Esophagus squamous epithelium (tissue), 4 donors: ENCODE measurements at regions not wholly inside any gene's neighbourhood (a gene's known extent, or its start where the extent isn't known, plus 50 kb on each side); places are given as distances from the start of the nearest gene placed in this dataset.

ENCODE experiments used
- CTCF ChIP-seq, 6 experiments: fragments of 450-650 bp in 4 of 6; fragments of 200-600 bp in 2 of 6; sonication (generic) in 2 of 6; IDR thresholded peaks; one replicate each; pipeline ENCODE4 v1.5.1; 2016 to 2019; ENCODE audit warnings: antibody characterized with exemption in 6 of 6, mild to moderate bottlenecking in 4 of 6, moderate library complexity in 4 of 6
- POLR2A ChIP-seq, 4 donors: fragments of 450-650 bp; IDR thresholded peaks; one replicate each; pipeline ENCODE4 v1.6.1; 2017; ENCODE audit warnings: antibody characterized with exemption in 4 of 4, mild to moderate bottlenecking in 4 of 4, moderate library complexity in 3 of 4

GRCh38 chr2:134008837-134009236 is 245.0 kb upstream of the MGAT5 start:
- TF ChIP-seq POLR2A (IDR thresholded peaks at IDR 0.05) (no peak), CTCF (IDR thresholded peaks at IDR 0.05) (no peak)
